ENCODE measurements at regions not wholly inside any gene's neighbourhood (a gene's known extent, or its start where the extent isn't known, plus 50 kb on each side); places are given as distances from the start of the nearest gene placed in this dataset.

DNA sequence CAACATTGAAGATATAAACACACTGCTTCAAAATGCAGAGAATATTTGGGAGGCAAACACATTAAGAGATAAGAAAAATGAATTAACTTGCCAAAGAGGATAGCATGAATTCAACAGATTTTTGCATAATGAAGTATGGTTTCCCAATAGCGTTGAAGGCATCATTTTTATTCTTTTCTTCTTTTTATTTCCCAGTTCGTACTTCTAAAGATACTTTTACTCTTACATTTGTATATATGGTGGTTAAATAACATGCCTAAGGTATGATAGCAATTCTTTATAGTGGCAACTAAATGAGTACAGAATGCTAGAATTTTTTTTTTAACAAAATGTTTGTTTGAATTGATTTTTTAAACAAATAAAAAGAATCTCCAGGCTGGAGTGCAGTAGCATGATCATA, 473.4 kb upstream of the MARCKS start:
- DNase-seq (ENCODE audit: insufficient read length, low spot score) (no peak), FAIRE-seq (no peak)
- no peak for TF ChIP-seq POLR2A (IDR thresholded peaks at IDR 0.05; ENCODE audit: low read depth, low read length)

DNA sequence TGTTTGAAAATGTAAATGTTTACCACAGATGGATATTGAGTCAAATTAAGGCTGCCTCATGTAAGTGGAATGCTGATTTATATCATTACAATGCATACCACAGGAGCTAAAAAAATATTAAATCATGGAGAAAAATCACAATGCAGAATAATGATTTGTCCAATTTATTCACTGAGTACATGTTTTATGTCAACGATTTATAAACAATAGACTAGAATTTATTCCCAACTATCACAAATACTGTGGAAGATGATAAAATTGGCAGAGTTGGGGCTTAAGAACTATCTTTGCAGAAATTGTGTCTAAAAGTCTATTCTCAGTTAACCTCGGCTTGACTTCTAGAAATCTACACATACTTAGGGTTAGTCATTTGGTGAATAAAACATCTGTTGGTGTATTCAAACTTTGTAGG, 472.1 kb upstream of the MARCKS start:
- DNase-seq (ENCODE audit: insufficient read length, low spot score) (no peak), FAIRE-seq (no peak)
- no peak for TF ChIP-seq POLR2A (IDR thresholded peaks at IDR 0.05; ENCODE audit: low read depth, low read length)

GRCh38 chr6:113388996-113389395, 468.1 kb upstream of the MARCKS start:
- no peak for TF ChIP-seq POLR2A (IDR thresholded peaks at IDR 0.05; ENCODE audit: low read depth, low read length)
- DNase-seq (ENCODE audit: insufficient read length, low spot score) (no peak), FAIRE-seq (no peak)

- TF ChIP-seq POLR2A (IDR thresholded peaks at IDR 0.05; ENCODE audit: low read depth, low read length), result no peak
- DNase-seq (ENCODE audit: insufficient read length, low spot score) (no peak), FAIRE-seq (no peak)
Measured at GRCh38 chr6:113392551-113393055, 464.5 kb upstream of the MARCKS start.

DNA sequence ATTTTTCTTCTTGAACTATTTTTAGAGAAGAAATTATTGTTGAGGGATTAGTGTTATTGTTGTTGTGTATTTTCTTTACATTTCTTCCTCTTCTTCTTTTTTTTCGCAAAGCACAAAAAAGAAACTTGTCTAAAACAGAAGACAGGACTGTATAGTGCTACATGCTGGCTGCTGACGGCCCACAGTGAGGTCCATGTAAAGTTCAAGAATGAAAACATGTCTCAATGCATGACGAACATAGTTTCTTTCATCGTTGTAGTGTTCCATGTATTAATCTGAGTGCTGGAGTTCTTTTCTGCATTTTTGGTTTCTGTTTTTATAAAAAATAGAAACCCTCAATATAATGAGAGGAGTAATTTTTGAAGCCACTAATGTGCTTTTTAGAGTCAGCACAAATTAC, 462.9 kb upstream of the MARCKS start:
- no peak for TF ChIP-seq POLR2A (IDR thresholded peaks at IDR 0.05; ENCODE audit: low read depth, low read length)
- DNase-seq (ENCODE audit: insufficient read length, low spot score), result no peak
- FAIRE-seq, result no peak

DNA sequence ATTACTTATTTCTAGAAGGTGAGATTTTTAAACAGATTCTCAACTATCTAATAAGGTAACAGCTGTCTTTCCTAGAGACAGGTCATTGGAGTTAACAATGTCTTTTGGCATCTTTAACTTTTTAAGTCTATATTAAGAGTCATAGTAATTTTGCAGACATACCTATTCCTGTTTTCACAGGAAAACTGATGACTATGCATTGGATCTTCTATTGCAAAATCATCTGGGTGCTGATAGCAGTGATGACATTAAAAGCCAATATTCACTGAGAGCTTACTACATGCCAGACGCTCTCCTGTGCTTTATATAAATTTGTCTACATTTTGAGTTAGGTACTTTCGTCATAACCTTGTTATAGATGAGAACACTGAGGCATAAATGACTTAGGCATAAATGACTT, 462.4 kb upstream of the MARCKS start:
- DNase-seq (ENCODE audit: insufficient read length, low spot score), result no peak
- TF ChIP-seq POLR2A (IDR thresholded peaks at IDR 0.05; ENCODE audit: low read depth, low read length), result no peak
- FAIRE-seq, result no peak

- no peak for FAIRE-seq
- TF ChIP-seq POLR2A (IDR thresholded peaks at IDR 0.05; ENCODE audit: low read depth, low read length), result no peak
- DNase-seq (ENCODE audit: insufficient read length, low spot score), result no peak
Measured at GRCh38 chr6:113396730-113397129, 460.4 kb upstream of the MARCKS start.

GRCh38 chr6:113397236-113397635, 459.9 kb upstream of the MARCKS start:
- DNase-seq (ENCODE audit: insufficient read length, low spot score) (no peak), FAIRE-seq (no peak)
- TF ChIP-seq POLR2A (IDR thresholded peaks at IDR 0.05; ENCODE audit: low read depth, low read length), result no peak

- FAIRE-seq (no peak), DNase-seq (ENCODE audit: insufficient read length, low spot score) (no peak)
- TF ChIP-seq POLR2A (IDR thresholded peaks at IDR 0.05; ENCODE audit: low read depth, low read length), result no peak
Measured at GRCh38 chr6:113401231-113401630, 455.9 kb upstream of the MARCKS start.

DNA sequence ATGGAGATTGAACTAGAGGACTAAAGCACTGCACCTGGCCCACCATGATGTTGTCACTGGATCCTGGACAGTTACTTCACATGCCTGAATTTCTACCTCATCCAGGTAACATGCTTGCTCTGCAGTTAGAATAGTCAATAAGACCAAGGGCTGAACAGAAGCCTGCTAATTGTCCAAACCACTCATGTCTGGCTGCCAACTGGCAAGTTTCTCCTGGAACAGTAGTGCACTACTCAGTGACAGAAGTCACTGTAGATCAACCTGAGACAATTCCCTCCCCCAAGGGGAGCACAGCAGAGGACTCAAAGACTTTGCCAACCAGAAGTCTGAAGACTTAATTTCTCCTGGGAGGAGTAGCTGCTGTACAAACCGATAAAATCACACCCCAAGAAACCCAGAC, 454.6 kb upstream of the MARCKS start:
- FAIRE-seq (no peak), DNase-seq (ENCODE audit: insufficient read length, low spot score) (no peak)
- no peak for TF ChIP-seq POLR2A (IDR thresholded peaks at IDR 0.05; ENCODE audit: low read depth, low read length)

GRCh38 chr6:113403966-113404595, 453.1 kb upstream of the MARCKS start:
- FAIRE-seq (no peak), DNase-seq (ENCODE audit: insufficient read length, low spot score) (no peak)
- TF ChIP-seq POLR2A (IDR thresholded peaks at IDR 0.05; ENCODE audit: low read depth, low read length), result no peak

- no peak for DNase-seq (ENCODE audit: insufficient read length, low spot score)
- no peak for FAIRE-seq
- TF ChIP-seq POLR2A (IDR thresholded peaks at IDR 0.05; ENCODE audit: low read depth, low read length), result no peak
Measured at GRCh38 chr6:113405326-113406047, 451.7 kb upstream of the MARCKS start.

- no peak for FAIRE-seq
- no peak for TF ChIP-seq POLR2A (IDR thresholded peaks at IDR 0.05; ENCODE audit: low read depth, low read length)
- no peak for DNase-seq (ENCODE audit: insufficient read length, low spot score)
Measured at GRCh38 chr6:113406048-113406695, 451.0 kb upstream of the MARCKS start.

DNA sequence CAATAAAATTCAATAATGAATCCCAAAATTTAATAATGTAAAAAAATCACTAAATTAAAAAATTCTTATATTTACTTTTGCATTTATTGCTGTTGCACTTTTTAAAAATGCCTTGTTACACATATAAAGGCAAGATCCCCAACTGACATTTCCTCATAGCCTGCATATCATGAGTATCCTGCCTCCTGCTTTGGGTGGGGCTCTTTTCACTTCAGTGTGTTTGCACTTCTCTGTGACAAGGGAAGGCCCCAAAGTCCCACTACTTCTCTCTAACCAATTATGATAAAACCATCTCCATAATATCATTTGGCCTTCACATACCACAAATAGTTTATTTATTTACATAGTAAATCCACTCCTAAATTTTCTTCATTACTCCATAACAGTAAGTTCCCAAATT, 446.1 kb upstream of the MARCKS start:
- DNase-seq (ENCODE audit: insufficient read length, low spot score) (no peak), FAIRE-seq (no peak)
- TF ChIP-seq POLR2A (IDR thresholded peaks at IDR 0.05; ENCODE audit: low read depth, low read length), result no peak
